Panc1 (cell line): ENCODE measurements at regions not wholly inside any gene's neighbourhood (a gene's known extent, or its start where the extent isn't known, plus 50 kb on each side); places are given as distances from the start of the nearest gene placed in this dataset.

Source experiments
- ATAC-seq: fragments of 200-7000 bp; cut with Tn5 transposase; 2 replicates; pipeline ENCODE4 v1.9.1; 2020; ENCODE audit warnings: mild to moderate bottlenecking, moderate library complexity
- BruUV-seq: library from RNA; stranded (reverse); fragments of 400-500 nt; replicated peaks from 2 replicates; lab custom pipeline; 2021; lab: Mats Ljungman, UMichigan
- CTCF ChIA-PET: fragments of 300-600 bp; sonication (Branson Sonifier 250); formaldehyde crosslinking; loops from one replicate; lab custom pipeline; 2022; ENCODE audit warnings: antibody characterized with exemption; lab: Charles Lee
- POLR2A ChIA-PET: fragments of 300-600 bp; sonication (Branson Sonifier 250); formaldehyde crosslinking; loops from one replicate; lab custom pipeline; 2022; ENCODE audit warnings: antibody characterized with exemption; lab: Charles Lee
- DNase-seq: peaks from one replicate; pipeline ENCODE4 v3.0.0-alpha.2; 2010; ENCODE audit warnings: low read depth, low spot score
- H3K27ac ChIP-seq: 2 replicates; pipeline ENCODE4 v1.5.1; 2011; ENCODE audit warnings: mild to moderate bottlenecking, low read length, inconsistent platforms
- H3K27me3 ChIP-seq: fragments of 200-500 bp; sonication (Bioruptor generic); 2 replicates; pipeline ENCODE4 v1.6.0; 2014; ENCODE audit warnings: low read length, inconsistent platforms; ENCODE audit not compliant: control insufficient read depth, insufficient read depth
- H3K36me3 ChIP-seq: fragments of 200-500 bp; sonication (Bioruptor generic); 2 replicates; pipeline ENCODE4 v1.5.1; 2014; ENCODE audit warnings: inconsistent platforms, mild to moderate bottlenecking, low read length, moderate library complexity; ENCODE audit not compliant: control insufficient read depth, insufficient read depth
- H3K4me1 ChIP-seq: 2 replicates; pipeline ENCODE4 v1.5.1; 2011; ENCODE audit warnings: inconsistent platforms, mild to moderate bottlenecking, low read length, moderate library complexity; ENCODE audit not compliant: control insufficient read depth, insufficient read depth
- H3K4me3 ChIP-seq, 2 experiments: 2 replicates each; pipeline ENCODE4 v1.5.1; 2011 to 2012; ENCODE audit warnings: low read depth in 2 of 2, low read length in 2 of 2, mild to moderate bottlenecking in 2 of 2, inconsistent platforms in 1 of 2, moderate library complexity in 1 of 2
- H3K9me3 ChIP-seq: fragments of 200-500 bp; sonication (Bioruptor generic); 2 replicates; pipeline ENCODE4 v1.5.1; 2014; ENCODE audit warnings: low read depth, mild to moderate bottlenecking, inconsistent platforms, low read length, moderate library complexity; ENCODE audit not compliant: control insufficient read depth, insufficient read depth
- CTCF ChIP-seq: fragments of 450-650 bp; IDR thresholded peaks from 2 replicates; pipeline ENCODE4 v1.5.1; 2017; ENCODE audit warnings: mild to moderate bottlenecking
- POLR2AphosphoS5 ChIP-seq: IDR thresholded peaks from 2 replicates; pipeline ENCODE4 v1.6.1; 2012; ENCODE audit warnings: mild to moderate bottlenecking, low read depth, low read length, moderate library complexity
- SIN3A ChIP-seq: IDR thresholded peaks from 2 replicates; pipeline ENCODE4 v1.6.1; 2012; ENCODE audit warnings: low read depth, mild to moderate bottlenecking, low read length, moderate library complexity, borderline replicate concordance; ENCODE audit not compliant: insufficient read depth
- TCF7L2 ChIP-seq: IDR thresholded peaks from 2 replicates; pipeline ENCODE4 v1.6.1; 2011; ENCODE audit warnings: mild to moderate bottlenecking, low read depth, low read length, inconsistent platforms
- in situ Hi-C: cut with HindIII; loops from 2 replicates; pipeline ENCODE4 v1.10.0; 2016; ENCODE audit warnings: low sequenced_read_pairs, low pct_unique_long_range_greater_than_20kb
- intact Hi-C: fragments of 100-400 bp; cut with micrococcal nuclease; formaldehyde crosslinking; loops from one replicate; pipeline ENCODE4 v1.10.0; 2022; ENCODE audit not compliant: unreplicated experiment
- TF ChIP-seq, protein P1 (sequence below), 2 experiments: IDR thresholded peaks; 2 replicates each; pipeline ENCODE4 v1.6.1; 2011 to 2012; ENCODE audit warnings: low read depth in 2 of 2, control low read depth in 1 of 2, low read length in 1 of 2, mild to moderate bottlenecking in 1 of 2, moderate library complexity in 1 of 2; ENCODE audit not compliant: insufficient read depth in 1 of 2

GRCh38 chr4:175874306-175874705 lies 62.2 kb upstream of the GPM6A start:
- no peak for TF ChIP-seq CTCF
- no peak for TF ChIP-seq SIN3A
- no peak for TF ChIP-seq TCF7L2
- TF ChIP-seq, protein P1, sequence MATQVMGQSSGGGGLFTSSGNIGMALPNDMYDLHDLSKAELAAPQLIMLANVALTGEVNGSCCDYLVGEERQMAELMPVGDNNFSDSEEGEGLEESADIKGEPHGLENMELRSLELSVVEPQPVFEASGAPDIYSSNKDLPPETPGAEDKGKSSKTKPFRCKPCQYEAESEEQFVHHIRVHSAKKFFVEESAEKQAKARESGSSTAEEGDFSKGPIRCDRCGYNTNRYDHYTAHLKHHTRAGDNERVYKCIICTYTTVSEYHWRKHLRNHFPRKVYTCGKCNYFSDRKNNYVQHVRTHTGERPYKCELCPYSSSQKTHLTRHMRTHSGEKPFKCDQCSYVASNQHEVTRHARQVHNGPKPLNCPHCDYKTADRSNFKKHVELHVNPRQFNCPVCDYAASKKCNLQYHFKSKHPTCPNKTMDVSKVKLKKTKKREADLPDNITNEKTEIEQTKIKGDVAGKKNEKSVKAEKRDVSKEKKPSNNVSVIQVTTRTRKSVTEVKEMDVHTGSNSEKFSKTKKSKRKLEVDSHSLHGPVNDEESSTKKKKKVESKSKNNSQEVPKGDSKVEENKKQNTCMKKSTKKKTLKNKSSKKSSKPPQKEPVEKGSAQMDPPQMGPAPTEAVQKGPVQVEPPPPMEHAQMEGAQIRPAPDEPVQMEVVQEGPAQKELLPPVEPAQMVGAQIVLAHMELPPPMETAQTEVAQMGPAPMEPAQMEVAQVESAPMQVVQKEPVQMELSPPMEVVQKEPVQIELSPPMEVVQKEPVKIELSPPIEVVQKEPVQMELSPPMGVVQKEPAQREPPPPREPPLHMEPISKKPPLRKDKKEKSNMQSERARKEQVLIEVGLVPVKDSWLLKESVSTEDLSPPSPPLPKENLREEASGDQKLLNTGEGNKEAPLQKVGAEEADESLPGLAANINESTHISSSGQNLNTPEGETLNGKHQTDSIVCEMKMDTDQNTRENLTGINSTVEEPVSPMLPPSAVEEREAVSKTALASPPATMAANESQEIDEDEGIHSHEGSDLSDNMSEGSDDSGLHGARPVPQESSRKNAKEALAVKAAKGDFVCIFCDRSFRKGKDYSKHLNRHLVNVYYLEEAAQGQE (IDR thresholded peaks at IDR 0.05; ENCODE audit: insufficient read depth in 1 of 2, low read depth in 2 of 2, low read length in 1 of 2): no peak
- TF ChIP-seq POLR2AphosphoS5: no peak
- H3K9me3 ChIP-seq: no peaks in the 10 kb centered on the region
- H3K27ac ChIP-seq: no peak overlapping the region
- DNase-seq (no peak), ATAC-seq (no peak)
- no peaks in the 10 kb centered on the region for H3K27me3 ChIP-seq
- in situ Hi-C loops: no loop called here
- BruUV-seq: no TSS peak
- H3K36me3 ChIP-seq: no peaks in the 10 kb centered on the region
- no peak overlapping the region for H3K4me3 ChIP-seq
- intact Hi-C loops: no loop called here
- ChIA-PET POLR2A (no interaction called here), CTCF (no interaction called here)
- no peaks in the 10 kb centered on the region for H3K4me1 ChIP-seq

DNA sequence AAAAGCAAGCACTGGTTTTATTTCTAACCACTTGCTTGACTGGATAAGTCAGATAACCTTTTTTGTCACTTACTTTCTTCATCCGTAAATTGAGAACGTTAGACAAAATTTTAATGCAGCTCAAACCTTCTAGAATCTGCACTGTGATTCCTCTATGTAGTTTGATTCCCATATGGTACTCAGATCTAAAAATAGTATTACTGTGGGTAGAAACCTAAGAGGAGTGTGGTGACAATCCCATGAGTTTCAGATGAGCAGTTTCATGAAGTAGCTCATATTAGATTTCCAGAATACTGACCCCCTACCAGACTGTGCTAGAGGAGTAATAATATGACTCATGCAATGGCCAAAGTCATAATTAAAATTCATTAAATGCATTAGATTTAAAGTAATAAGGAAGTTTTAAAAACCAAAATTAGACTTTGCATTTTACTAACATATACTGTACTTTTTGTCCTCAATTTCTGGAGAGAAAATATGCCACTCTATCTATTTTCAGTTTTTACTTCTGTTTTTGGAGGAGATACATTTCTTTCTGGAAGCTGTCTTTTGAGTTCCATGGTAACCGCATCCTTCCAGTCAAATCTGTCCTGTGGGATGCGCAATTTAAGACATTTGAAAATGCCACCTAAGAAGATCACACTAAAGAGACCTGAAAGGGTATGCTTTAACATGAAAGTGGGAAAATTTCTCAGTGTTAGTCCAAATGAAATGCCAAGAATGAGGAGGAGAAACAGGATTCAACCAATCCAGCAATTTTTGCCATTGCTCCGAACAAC lies 64.1 kb upstream of the GPM6A start:
- Histone ChIP-seq H3K27me3 (no peaks in the 10 kb centered on the region), H3K36me3 (no peaks in the 10 kb centered on the region), H3K9me3 (no peaks in the 10 kb centered on the region), H3K4me3 (no peak overlapping the region), H3K4me1 (no peaks in the 10 kb centered on the region), H3K27ac (no peak overlapping the region)
- TF ChIP-seq POLR2AphosphoS5 (no peak), CTCF (no peak), TCF7L2 (no peak), SIN3A (no peak)
- TF ChIP-seq, protein P1 (IDR thresholded peaks at IDR 0.05; ENCODE audit: insufficient read depth in 1 of 2, low read depth in 2 of 2, low read length in 1 of 2): no peak
- CTCF ChIA-PET: no interaction called here
- in situ Hi-C loops (no loop called here), intact Hi-C loops (no loop called here)
- ATAC-seq (no peak), DNase-seq (no peak)
- POLR2A ChIA-PET: no interaction called here
- no TSS peak for BruUV-seq
